CD14-positive monocyte (primary cell): ENCODE measurements at regions not wholly inside any gene's neighbourhood (a gene's known extent, or its start where the extent isn't known, plus 50 kb on each side); places are given as distances from the start of the nearest gene placed in this dataset.

Source experiments
- DNase-seq, 3 donors: peaks; one replicate each; pipeline ENCODE4 v3.0.0-alpha.2; 2011 to 2022
- H2AFZ ChIP-seq: 2 replicates; pipeline ENCODE4 v1.6.0; 2012; ENCODE audit warnings: mild to moderate bottlenecking, low read depth, low read length, inconsistent platforms; ENCODE audit not compliant: insufficient read depth, poor library complexity, severe bottlenecking
- H3K27ac ChIP-seq, 2 donors: 1 replicate in 1 of 2; 2 replicates in 1 of 2; pipeline ENCODE4 v1.5.1; 2012 to 2013; ENCODE audit warnings: low read length in 2 of 2, control low read depth in 1 of 2, inconsistent platforms in 1 of 2, low read depth in 1 of 2, mild to moderate bottlenecking in 1 of 2
- H3K27me3 ChIP-seq, 2 donors: one replicate each; pipeline versions ENCODE4 v1.6.0 to v1.6.1; 2011 to 2013; ENCODE audit warnings: low read length in 2 of 2; ENCODE audit not compliant: control insufficient read depth in 2 of 2, insufficient read depth in 2 of 2
- H3K36me3 ChIP-seq, 2 donors: replicated peaks in 1 of 2; 1 replicate in 1 of 2; 2 replicates in 1 of 2; pipeline versions ENCODE4 v1.5.1 to v1.6.1; 2012 to 2013; ENCODE audit warnings: low read length in 2 of 2, control low read depth in 1 of 2, inconsistent platforms in 1 of 2, mild to moderate bottlenecking in 1 of 2; ENCODE audit not compliant: insufficient read depth in 2 of 2, control insufficient read depth in 1 of 2
- H3K4me1 ChIP-seq, 2 donors: 1 replicate in 1 of 2; 2 replicates in 1 of 2; pipeline versions ENCODE4 v1.5.1 to v1.6.1; 2012 to 2013; ENCODE audit warnings: low read length in 2 of 2, control low read depth in 1 of 2, inconsistent platforms in 1 of 2, mild to moderate bottlenecking in 1 of 2, moderate library complexity in 1 of 2; ENCODE audit not compliant: insufficient read depth in 2 of 2, control insufficient read depth in 1 of 2
- H3K4me2 ChIP-seq: replicated peaks from 2 replicates; pipeline ENCODE3; 2012; ENCODE audit warnings: low read length, moderate library complexity, mild to moderate bottlenecking; ENCODE audit not compliant: poor library complexity, severe bottlenecking; ENCODE audit errors: extremely low read depth
- H3K4me3 ChIP-seq, 3 experiments: fragments of 200-600 bp in 1 of 3; sonication (generic) in 1 of 3; replicated peaks in 1 of 3; 1 replicate in 2 of 3; 2 replicates in 1 of 3; pipeline ENCODE4 v1.5.1; 2011 to 2013; ENCODE audit warnings: low read length in 3 of 3, mild to moderate bottlenecking in 3 of 3, control low read depth in 2 of 3, low read depth in 2 of 3, inconsistent platforms in 1 of 3, moderate library complexity in 1 of 3
- H3K79me2 ChIP-seq: 2 replicates; pipeline ENCODE4 v1.6.0; 2012; ENCODE audit warnings: mild to moderate bottlenecking, control low read depth, inconsistent platforms, low read length, moderate library complexity; ENCODE audit not compliant: insufficient read depth
- H3K9ac ChIP-seq: 2 replicates; pipeline ENCODE4 v1.6.0; 2017; ENCODE audit warnings: low read length, mild to moderate bottlenecking; ENCODE audit not compliant: insufficient read depth, poor library complexity, severe bottlenecking
- H3K9me3 ChIP-seq, 2 donors: replicated peaks in 1 of 2; 1 replicate in 1 of 2; 2 replicates in 1 of 2; pipeline versions ENCODE4 v1.5.1 to v1.6.1; 2012 to 2013; ENCODE audit warnings: low read length in 2 of 2, control low read depth in 1 of 2; ENCODE audit not compliant: control insufficient read depth in 1 of 2, insufficient read depth in 1 of 2
- H4K20me1 ChIP-seq: 2 replicates; pipeline ENCODE4 v1.6.0; 2012; ENCODE audit warnings: mild to moderate bottlenecking, low read length, control low read depth, moderate library complexity; ENCODE audit not compliant: insufficient read depth
- H3K27ac Mint-ChIP-seq, 7 donors: one replicate each; pipeline ENCODE4 v1.8.0; 2020; ENCODE audit warnings: mild to moderate bottlenecking in 7 of 7, mixed read lengths in 7 of 7, moderate library complexity in 6 of 7, inconsistent platforms in 2 of 7
- H3K27me3 Mint-ChIP-seq, 3 donors: one replicate each; pipeline ENCODE4 v1.8.0; 2021 to 2022; ENCODE audit warnings: low read depth in 3 of 3, mild to moderate bottlenecking in 3 of 3, mixed read lengths in 3 of 3, moderate library complexity in 3 of 3, inconsistent platforms in 1 of 3
- H3K36me3 Mint-ChIP-seq, 2 donors: one replicate each; pipeline ENCODE4 v1.8.0; 2020; ENCODE audit warnings: mixed read lengths in 2 of 2, inconsistent platforms in 1 of 2, mild to moderate bottlenecking in 1 of 2
- H3K4me1 Mint-ChIP-seq: one replicate; pipeline ENCODE4 v1.8.0; 2020; ENCODE audit warnings: mild to moderate bottlenecking, mixed read lengths
- H3K4me3 Mint-ChIP-seq, 2 donors: one replicate each; pipeline ENCODE4 v1.8.0; 2020; ENCODE audit warnings: mild to moderate bottlenecking in 2 of 2, mixed read lengths in 2 of 2, moderate library complexity in 1 of 2
- H3K9me3 Mint-ChIP-seq, 7 donors: one replicate each; pipeline ENCODE4 v1.8.0; 2020 to 2022; ENCODE audit warnings: mixed read lengths in 7 of 7, mild to moderate bottlenecking in 6 of 7, moderate library complexity in 6 of 7, inconsistent platforms in 2 of 7
- CTCF ChIP-seq: fragments of 200-600 bp; IDR thresholded peaks from one replicate; pipeline ENCODE4 v1.8.0; 2022; ENCODE audit warnings: antibody characterized with exemption, mild to moderate bottlenecking
- WGBS: methylation state at CpG from one replicate; pipeline ENCODE4 v1.1.5; 2013; ENCODE audit warnings: missing lambda C conversion rate; ENCODE audit not compliant: insufficient coverage; 5-methylcytosine and 5-hydroxymethylcytosine counted together
- intact Hi-C, 2 donors: fragments of 100-400 bp; cut with micrococcal nuclease; formaldehyde crosslinking; loops; one replicate each; pipeline versions ENCODE4 v1.15.0 to v1.15.1; 2023

GRCh38 chr3:103786296-103786695 lies 1351.5 kb downstream of the ZPLD1 start:
- Histone ChIP-seq H3K79me2 (no peaks in the 10 kb centered on the region), H3K36me3 (no peaks in the 10 kb centered on the region), H3K9ac (no peak overlapping the region), H3K27ac (no peak overlapping the region), H3K4me2 (no peak overlapping the region), H3K9me3 (peaks cover 0 to 3% of the 10 kb centered on the region in 2 donors), H3K4me1 (no peaks in the 10 kb centered on the region), H3K27me3 (no peaks in the 10 kb centered on the region), H3K4me3 (no peak overlapping the region), H2AFZ (no peak overlapping the region), H4K20me1 (no peaks in the 10 kb centered on the region)
- H3K9me3 Mint-ChIP-seq = no peaks in the 10 kb centered on the region
- no peaks in the 10 kb centered on the region for H3K36me3 Mint-ChIP-seq
- no peaks in the 10 kb centered on the region for H3K27me3 Mint-ChIP-seq
- H3K4me1 Mint-ChIP-seq = no peaks in the 10 kb centered on the region
- WGBS = 68% methylated on average over 3 of the region's 4 CpGs
- H3K27ac Mint-ChIP-seq = no peak overlapping the region
- H3K4me3 Mint-ChIP-seq = no peak overlapping the region
- intact Hi-C loops = no loop called here
- no peak for TF ChIP-seq CTCF
- no peak for DNase-seq

GRCh38 chr3:103787164-103787871 lies 1352.5 kb downstream of the ZPLD1 start:
- H3K27ac Mint-ChIP-seq = no peak overlapping the region
- Histone ChIP-seq H3K9me3 (peaks cover 0 to 3% of the 10 kb centered on the region in 2 donors), H3K9ac (no peak overlapping the region), H3K4me1 (no peaks in the 10 kb centered on the region), H3K27ac (no peak overlapping the region), H3K79me2 (no peaks in the 10 kb centered on the region), H4K20me1 (no peaks in the 10 kb centered on the region), H3K36me3 (no peaks in the 10 kb centered on the region), H3K4me3 (no peak overlapping the region), H3K27me3 (no peaks in the 10 kb centered on the region), H2AFZ (no peak overlapping the region), H3K4me2 (no peak overlapping the region)
- H3K27me3 Mint-ChIP-seq = no peaks in the 10 kb centered on the region
- no peak for DNase-seq
- no CpG with 5 or more reads among the region's 3 CpGs for WGBS
- H3K36me3 Mint-ChIP-seq = no peaks in the 10 kb centered on the region
- H3K4me3 Mint-ChIP-seq = no peak overlapping the region
- no peaks in the 10 kb centered on the region for H3K4me1 Mint-ChIP-seq
- intact Hi-C loops = no loop called here
- TF ChIP-seq CTCF = no peak
- peaks cover 0 to 1% (median 0%) of the 10 kb centered on the region in 7 donors for H3K9me3 Mint-ChIP-seq
